Neural progenitor cell (in vitro differentiated cells): ENCODE measurements at regions not wholly inside any gene's neighbourhood (a gene's known extent, or its start where the extent isn't known, plus 50 kb on each side); places are given as distances from the start of the nearest gene placed in this dataset.

ENCODE experiments used
- DNase-seq: peaks from one replicate; pipeline ENCODE4 v3.0.0-alpha.2; 2016; ENCODE audit warnings: low spot score
- H2AFZ ChIP-seq: fragments of 200-600 bp; sonication (generic); replicated peaks from 2 replicates; pipeline ENCODE4 v1.6.1; 2016; ENCODE audit warnings: antibody characterized with exemption
- H3F3A ChIP-seq: fragments of 200-600 bp; sonication (generic); 2 replicates; pipeline ENCODE4 v1.6.1; 2016; ENCODE audit warnings: antibody characterized with exemption, low read depth
- H3K27ac ChIP-seq: fragments of 200-600 bp; sonication (generic); 2 replicates; pipeline ENCODE4 v1.5.1; 2016; ENCODE audit warnings: mild to moderate bottlenecking
- H3K27me3 ChIP-seq: fragments of 200-600 bp; sonication (generic); 2 replicates; pipeline ENCODE4 v1.6.1; 2016; ENCODE audit warnings: mild to moderate bottlenecking, moderate library complexity
- H3K36me3 ChIP-seq: fragments of 200-600 bp; sonication (generic); 2 replicates; pipeline ENCODE4 v1.5.1; 2016
- H3K4me1 ChIP-seq: fragments of 200-600 bp; sonication (generic); 2 replicates; pipeline ENCODE4 v1.6.1; 2016; ENCODE audit warnings: mixed run types
- H3K4me2 ChIP-seq: fragments of 200-600 bp; sonication (generic); 2 replicates; pipeline ENCODE4 v1.6.1; 2016
- H3K4me3 ChIP-seq: fragments of 200-600 bp; sonication (generic); 2 replicates; pipeline ENCODE4 v1.5.1; 2016
- H3K79me2 ChIP-seq: fragments of 200-600 bp; sonication (generic); 2 replicates; pipeline ENCODE4 v1.6.1; 2016; ENCODE audit warnings: low read depth
- H3K9ac ChIP-seq: fragments of 200-600 bp; sonication (generic); 2 replicates; pipeline ENCODE4 v1.6.1; 2016
- H3K9me3 ChIP-seq: fragments of 200-600 bp; sonication (generic); 2 replicates; pipeline ENCODE4 v1.5.1; 2016; ENCODE audit warnings: low read depth
- H4K20me1 ChIP-seq: fragments of 200-600 bp; sonication (generic); 2 replicates; pipeline ENCODE4 v1.6.1; 2016; ENCODE audit warnings: low read depth
- H3K27ac Mint-ChIP-seq: 3 replicates; pipeline ENCODE4 v1.8.0; 2021; ENCODE audit warnings: mixed read lengths
- H3K27me3 Mint-ChIP-seq: 2 replicates; pipeline ENCODE4 v1.8.0; 2022; ENCODE audit warnings: low read depth, mild to moderate bottlenecking, inconsistent platforms, moderate library complexity, mixed read lengths; ENCODE audit not compliant: insufficient read depth
- H3K36me3 Mint-ChIP-seq: 3 replicates; pipeline ENCODE4 v1.8.0; 2021; ENCODE audit warnings: mixed read lengths
- H3K4me1 Mint-ChIP-seq: 3 replicates; pipeline ENCODE4 v1.8.0; 2021; ENCODE audit warnings: mixed read lengths
- H3K4me3 Mint-ChIP-seq: 3 replicates; pipeline ENCODE4 v1.8.0; 2021; ENCODE audit warnings: mild to moderate bottlenecking, moderate library complexity, mixed read lengths
- H3K9me3 Mint-ChIP-seq: 3 replicates; pipeline ENCODE4 v1.8.0; 2020; ENCODE audit warnings: mixed read lengths
- CTCF ChIP-seq: fragments of 200-600 bp; sonication (generic); IDR thresholded peaks from 2 replicates; pipeline ENCODE4 v1.5.1; 2017; ENCODE audit warnings: antibody characterized with exemption, mild to moderate bottlenecking
- EZH2 ChIP-seq: fragments of 200-600 bp; sonication (generic); IDR thresholded peaks from 2 replicates; pipeline ENCODE4 v1.6.1; 2017; ENCODE audit warnings: antibody characterized with exemption, mild to moderate bottlenecking, moderate library complexity
- EZH2phosphoT487 ChIP-seq: fragments of 200-600 bp; sonication (generic); IDR thresholded peaks from 2 replicates; pipeline ENCODE4 v1.6.1; 2017; ENCODE audit warnings: antibody characterized with exemption

DNA sequence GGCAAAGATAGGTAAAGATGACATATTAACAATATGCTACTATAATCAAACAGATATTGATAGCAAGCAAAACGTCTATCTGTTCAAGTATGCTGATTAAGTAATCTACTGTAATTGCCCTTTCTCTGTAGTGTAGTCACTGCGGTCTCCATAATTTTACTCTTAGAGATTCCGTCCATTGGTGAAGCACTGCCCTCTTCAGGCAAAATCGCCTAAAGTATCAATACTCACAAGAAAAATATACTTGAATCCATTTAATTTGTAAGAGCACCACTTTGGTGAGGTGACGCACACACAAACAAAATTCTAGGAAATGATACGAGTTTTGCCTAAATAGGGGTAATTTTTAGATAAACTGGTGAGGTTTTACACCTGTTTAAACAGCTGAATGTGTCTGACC lies 434.6 kb upstream of the CHRM3 start:
- H3K9me3 Mint-ChIP-seq: no peaks in the 10 kb centered on the region
- H3K27me3 Mint-ChIP-seq: no peaks in the 10 kb centered on the region

GRCh38 chr1:238950784-238951183 lies 435.6 kb upstream of the CHRM3 start:
- Histone ChIP-seq H3K4me1 (no peaks in the 10 kb centered on the region), H3K4me2 (no peak overlapping the region), H3F3A (no peaks in the 10 kb centered on the region), H2AFZ (no peak overlapping the region), H3K27me3 (no peaks in the 10 kb centered on the region), H3K27ac (no peak overlapping the region), H3K9me3 (no peaks in the 10 kb centered on the region), H3K9ac (no peak overlapping the region), H3K4me3 (no peak overlapping the region), H3K36me3 (no peaks in the 10 kb centered on the region), H4K20me1 (no peaks in the 10 kb centered on the region), H3K79me2 (no peaks in the 10 kb centered on the region)
- Mint-ChIP-seq H3K27me3 (no peaks in the 10 kb centered on the region), H3K27ac (no peak overlapping the region), H3K4me3 (no peak overlapping the region), H3K36me3 (no peaks in the 10 kb centered on the region), H3K9me3 (no peaks in the 10 kb centered on the region), H3K4me1 (peaks cover 10% of the 10 kb centered on the region)
- DNase-seq: no peak
- TF ChIP-seq EZH2: no peak
- TF ChIP-seq EZH2phosphoT487: no peak
- TF ChIP-seq CTCF: no peak

More for the DNA sequence above, 434.6 kb upstream of the CHRM3 start:
- Histone ChIP-seq H3K4me1 (no peaks in the 10 kb centered on the region), H3K4me2 (no peak overlapping the region), H3K9ac (no peak overlapping the region), H3F3A (no peaks in the 10 kb centered on the region), H3K27me3 (no peaks in the 10 kb centered on the region), H3K79me2 (no peaks in the 10 kb centered on the region), H2AFZ (no peak overlapping the region), H3K9me3 (no peaks in the 10 kb centered on the region), H4K20me1 (no peaks in the 10 kb centered on the region), H3K27ac (no peak overlapping the region), H3K4me3 (no peak overlapping the region), H3K36me3 (no peaks in the 10 kb centered on the region)
- H3K4me1 Mint-ChIP-seq: peaks cover 10% of the 10 kb centered on the region
- no peaks in the 10 kb centered on the region for H3K36me3 Mint-ChIP-seq
- no peak overlapping the region for H3K27ac Mint-ChIP-seq
- peak; percentile 39 for DNase-seq
- TF ChIP-seq EZH2phosphoT487: no peak
- TF ChIP-seq CTCF: peak; percentile 65
- no peak overlapping the region for H3K4me3 Mint-ChIP-seq

GRCh38 chr1:238950017-238950416 lies 436.4 kb upstream of the CHRM3 start:
- no peak overlapping the region for H3K27ac ChIP-seq
- no peak overlapping the region for H3K9ac ChIP-seq
- Mint-ChIP-seq H3K9me3 (no peaks in the 10 kb centered on the region), H3K4me3 (no peak overlapping the region), H3K4me1 (peaks cover 5% of the 10 kb centered on the region), H3K27ac (no peak overlapping the region), H3K36me3 (no peaks in the 10 kb centered on the region), H3K27me3 (no peaks in the 10 kb centered on the region)
- no peak for DNase-seq
- no peaks in the 10 kb centered on the region for H3K36me3 ChIP-seq
- no peaks in the 10 kb centered on the region for H3K27me3 ChIP-seq
- H3K9me3 ChIP-seq: no peaks in the 10 kb centered on the region
- H3K4me3 ChIP-seq: no peak overlapping the region
- H3K4me2 ChIP-seq: no peak overlapping the region
- no peaks in the 10 kb centered on the region for H3K4me1 ChIP-seq
- no peak overlapping the region for H2AFZ ChIP-seq
- no peaks in the 10 kb centered on the region for H3F3A ChIP-seq
- H4K20me1 ChIP-seq: no peaks in the 10 kb centered on the region
- TF ChIP-seq CTCF: no peak
- no peak for TF ChIP-seq EZH2phosphoT487
- TF ChIP-seq EZH2: no peak
- H3K79me2 ChIP-seq: no peaks in the 10 kb centered on the region

DNA sequence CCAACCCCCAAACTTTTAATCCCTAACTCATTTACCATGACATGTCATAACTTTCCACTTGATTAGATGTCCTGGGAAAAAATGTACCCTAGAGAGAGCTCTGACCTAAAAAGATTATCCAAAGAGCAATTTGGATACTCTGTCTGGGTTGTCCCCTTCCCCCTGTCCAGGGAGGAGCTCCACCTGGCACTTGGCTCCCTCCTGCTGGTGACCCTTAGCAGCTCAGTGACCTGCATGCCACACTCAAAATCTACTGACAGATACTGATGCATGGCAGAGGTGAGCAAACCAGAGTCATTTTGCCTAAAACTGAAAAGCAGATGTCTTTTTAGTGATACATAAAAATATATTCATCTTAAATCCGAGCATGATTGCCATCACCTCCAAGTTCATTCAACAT lies 442.3 kb upstream of the CHRM3 start:
- H3K27ac ChIP-seq: no peak overlapping the region
- TF ChIP-seq EZH2 (no peak), EZH2phosphoT487 (no peak), CTCF (no peak)
- H2AFZ ChIP-seq: no peak overlapping the region
- H3K9me3 ChIP-seq: no peaks in the 10 kb centered on the region
- Mint-ChIP-seq H3K9me3 (peaks cover 2% of the 10 kb centered on the region), H3K4me1 (no peaks in the 10 kb centered on the region), H3K27me3 (no peaks in the 10 kb centered on the region), H3K4me3 (no peak overlapping the region), H3K36me3 (peaks cover 3% of the 10 kb centered on the region), H3K27ac (no peak overlapping the region)
- DNase-seq: no peak
- no peaks in the 10 kb centered on the region for H3K27me3 ChIP-seq
- no peak overlapping the region for H3K4me3 ChIP-seq
- H3K36me3 ChIP-seq: no peaks in the 10 kb centered on the region
- no peak overlapping the region for H3K4me2 ChIP-seq
- H4K20me1 ChIP-seq: no peaks in the 10 kb centered on the region
- H3K4me1 ChIP-seq: no peaks in the 10 kb centered on the region
- H3K9ac ChIP-seq: no peak overlapping the region
- no peaks in the 10 kb centered on the region for H3K79me2 ChIP-seq
- H3F3A ChIP-seq: no peaks in the 10 kb centered on the region
